Kidney tubule cell (primary cell): ENCODE measurements at regions not wholly inside any gene's neighbourhood (a gene's known extent, or its start where the extent isn't known, plus 50 kb on each side); places are given as distances from the start of the nearest gene placed in this dataset.

ENCODE experiments used
- DNase-seq: peaks from one replicate; pipeline ENCODE4 v3.0.0-alpha.2; 2018; ENCODE audit warnings: low spot score

GRCh38 chr20:54364365-54364764, 111.0 kb upstream of the DOK5 start:
- no peak for DNase-seq

GRCh38 chr20:54364919-54365318, 110.5 kb upstream of the DOK5 start:
- no peak for DNase-seq

- DNase-seq = peak; percentile 17
These were observed 108.6 kb upstream of the DOK5 start for GRCh38 chr20:54366669-54367344.

GRCh38 chr20:54368570-54368969, 106.8 kb upstream of the DOK5 start:
- no peak for DNase-seq

GRCh38 chr20:54372313-54372712, 103.1 kb upstream of the DOK5 start:
- no peak for DNase-seq

- no peak for DNase-seq
These were observed 97.2 kb upstream of the DOK5 start for GRCh38 chr20:54377992-54378773.

- no peak for DNase-seq
These were observed 95.4 kb upstream of the DOK5 start for GRCh38 chr20:54379893-54380584.

GRCh38 chr20:54382419-54382818, 93.0 kb upstream of the DOK5 start:
- no peak for DNase-seq

GRCh38 chr20:54385746-54386145, 89.6 kb upstream of the DOK5 start:
- DNase-seq = no peak

- DNase-seq = no peak
These were observed 85.7 kb upstream of the DOK5 start for GRCh38 chr20:54389596-54390280.

- no peak for DNase-seq
These were observed 77.9 kb upstream of the DOK5 start for GRCh38 chr20:54397292-54398140.

GRCh38 chr20:54398814-54399213, 76.6 kb upstream of the DOK5 start:
- no peak for DNase-seq

GRCh38 chr20:54405540-54405939, 69.9 kb upstream of the DOK5 start:
- DNase-seq = no peak

- DNase-seq = peak; percentile 93
These were observed 67.9 kb upstream of the DOK5 start for GRCh38 chr20:54407459-54407858.

GRCh38 chr20:54415967-54416366, 59.4 kb upstream of the DOK5 start:
- no peak for DNase-seq

- DNase-seq = no peak
These were observed 58.6 kb upstream of the DOK5 start for GRCh38 chr20:54416770-54417169.

GRCh38 chr20:54419531-54419930, 55.9 kb upstream of the DOK5 start:
- no peak for DNase-seq
